ENCODE measurements at regions not wholly inside any gene's neighbourhood (a gene's known extent, or its start where the extent isn't known, plus 50 kb on each side); places are given as distances from the start of the nearest gene placed in this dataset.

DNA sequence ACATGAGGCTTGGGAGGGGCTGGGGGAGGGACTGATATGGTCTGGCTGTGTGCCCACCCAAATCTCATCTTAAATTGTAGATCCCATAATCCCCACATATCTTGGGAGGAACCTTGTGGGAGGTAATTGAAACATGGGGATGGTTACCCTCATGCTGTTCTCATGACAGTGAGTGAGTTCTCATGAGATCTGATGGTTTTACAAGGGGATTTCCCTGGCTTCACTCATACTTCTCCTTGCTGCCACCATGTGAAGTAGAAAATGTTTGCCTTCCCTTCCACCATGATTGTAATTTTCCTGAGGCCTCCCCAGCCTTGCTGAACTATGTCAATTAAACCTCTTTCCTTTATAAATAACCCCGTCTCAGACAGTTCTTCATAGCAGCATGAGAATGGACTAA lies 362.9 kb downstream of the PCNX1 start:
- H3K4me1 ChIP-seq (ENCODE audit: control insufficient read depth, insufficient read depth, low read length) = no peaks in the 10 kb centered on the region
- 0 out of 2 replicates have a peak, but pooled peaks cover 2% of the 10 kb centered on the region for H3K9me1 ChIP-seq (ENCODE audit: insufficient read depth, low read length)
- DNase-seq = no peak
- H2AK5ac ChIP-seq (ENCODE audit: low read depth, low read length) = no peak overlapping the region
- H3K4me2 ChIP-seq (ENCODE audit: low read depth, low read length) = no peak overlapping the region
- no peak overlapping the region for H2BK20ac ChIP-seq (ENCODE audit: low read depth, low read length)
- H3K27me3 ChIP-seq (ENCODE audit: control insufficient read depth, insufficient read depth, low read length) = no peaks in the 10 kb centered on the region
- dilution Hi-C loops (cut with HindIII; ENCODE audit: low sequenced_read_pairs, unreplicated experiment) (no loop called here), intact Hi-C loops (cut with micrococcal nuclease) (no loop called here), in situ Hi-C loops (cut with MboI; ENCODE audit: low sequenced_read_pairs) (no loop called here)
- no CpG with 5 or more reads among the region's 1 CpG for WGBS, 2 experiments (ENCODE audit: extremely low coverage in 2 of 2, insufficient read length in 1 of 2)
- H4K91ac ChIP-seq (ENCODE audit: insufficient read depth, low read depth, low read length) = no peak overlapping the region
- H3K9me3 ChIP-seq (ENCODE audit: control insufficient read depth, insufficient read depth, low read length) = peaks cover 6% of the 10 kb centered on the region
- H3K56ac ChIP-seq (ENCODE audit: extremely low read depth, insufficient read depth, low read length) = no peak overlapping the region
- no peaks in the 10 kb centered on the region for H4K20me1 ChIP-seq (ENCODE audit: insufficient read depth, low read length)
- no peak overlapping the region for H2BK5ac ChIP-seq (ENCODE audit: low read depth, low read length, poor library complexity, severe bottlenecking)
- no peak overlapping the region for H3K27ac ChIP-seq (ENCODE audit: insufficient read depth, low read length)
- no peak overlapping the region for H2BK120ac ChIP-seq (ENCODE audit: low read depth, low read length)
- TF ChIP-seq CHD1 (IDR thresholded peaks at IDR 0.05; ENCODE audit: low read depth, low read length) (no peak), MXI1 (IDR thresholded peaks at IDR 0.05; ENCODE audit: borderline replicate concordance, low read depth, low read length) (no peak), CEBPB (IDR thresholded peaks at IDR 0.05; ENCODE audit: low read depth, low read length) (no peak), MAFK (IDR thresholded peaks at IDR 0.05; ENCODE audit: low read depth, low read length) (no peak), POLR2A (IDR thresholded peaks at IDR 0.05; ENCODE audit: low read depth, low read length) (no peak), FOS (IDR thresholded peaks at IDR 0.05; ENCODE audit: low read depth, low read length) (no peak), SMC3 (IDR thresholded peaks at IDR 0.05; ENCODE audit: low read depth, low read length) (no peak), BHLHE40 (IDR thresholded peaks at IDR 0.05; ENCODE audit: low read depth, low read length) (no peak)
- TF ChIP-seq, protein P1, sequence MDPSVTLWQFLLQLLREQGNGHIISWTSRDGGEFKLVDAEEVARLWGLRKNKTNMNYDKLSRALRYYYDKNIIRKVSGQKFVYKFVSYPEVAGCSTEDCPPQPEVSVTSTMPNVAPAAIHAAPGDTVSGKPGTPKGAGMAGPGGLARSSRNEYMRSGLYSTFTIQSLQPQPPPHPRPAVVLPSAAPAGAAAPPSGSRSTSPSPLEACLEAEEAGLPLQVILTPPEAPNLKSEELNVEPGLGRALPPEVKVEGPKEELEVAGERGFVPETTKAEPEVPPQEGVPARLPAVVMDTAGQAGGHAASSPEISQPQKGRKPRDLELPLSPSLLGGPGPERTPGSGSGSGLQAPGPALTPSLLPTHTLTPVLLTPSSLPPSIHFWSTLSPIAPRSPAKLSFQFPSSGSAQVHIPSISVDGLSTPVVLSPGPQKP (IDR thresholded peaks at IDR 0.05; ENCODE audit: borderline replicate concordance, low read depth, low read length) = no peak
- TF ChIP-seq, protein P2, sequence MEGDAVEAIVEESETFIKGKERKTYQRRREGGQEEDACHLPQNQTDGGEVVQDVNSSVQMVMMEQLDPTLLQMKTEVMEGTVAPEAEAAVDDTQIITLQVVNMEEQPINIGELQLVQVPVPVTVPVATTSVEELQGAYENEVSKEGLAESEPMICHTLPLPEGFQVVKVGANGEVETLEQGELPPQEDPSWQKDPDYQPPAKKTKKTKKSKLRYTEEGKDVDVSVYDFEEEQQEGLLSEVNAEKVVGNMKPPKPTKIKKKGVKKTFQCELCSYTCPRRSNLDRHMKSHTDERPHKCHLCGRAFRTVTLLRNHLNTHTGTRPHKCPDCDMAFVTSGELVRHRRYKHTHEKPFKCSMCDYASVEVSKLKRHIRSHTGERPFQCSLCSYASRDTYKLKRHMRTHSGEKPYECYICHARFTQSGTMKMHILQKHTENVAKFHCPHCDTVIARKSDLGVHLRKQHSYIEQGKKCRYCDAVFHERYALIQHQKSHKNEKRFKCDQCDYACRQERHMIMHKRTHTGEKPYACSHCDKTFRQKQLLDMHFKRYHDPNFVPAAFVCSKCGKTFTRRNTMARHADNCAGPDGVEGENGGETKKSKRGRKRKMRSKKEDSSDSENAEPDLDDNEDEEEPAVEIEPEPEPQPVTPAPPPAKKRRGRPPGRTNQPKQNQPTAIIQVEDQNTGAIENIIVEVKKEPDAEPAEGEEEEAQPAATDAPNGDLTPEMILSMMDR (conservative IDR thresholded peaks at IDR 0.05; ENCODE audit: low read depth, low read length) = no peak
- H2AFZ ChIP-seq (replicated peaks; ENCODE audit: low read length, poor library complexity) = no peak overlapping the region
- H3K36me3 ChIP-seq (ENCODE audit: control insufficient read depth, insufficient read depth, low read length) = no peaks in the 10 kb centered on the region
- no peak overlapping the region for H3K4me3 ChIP-seq (ENCODE audit: insufficient read depth, low read depth, low read length)
- ATAC-seq (ENCODE audit: low read depth) = no peak
- H2AK9ac ChIP-seq (replicated peaks; ENCODE audit: low read depth, low read length, poor library complexity) = no peak overlapping the region
- POLR2A ChIA-PET (ENCODE audit: unreplicated experiment) = no interaction called here
- no TSS peak for BruUV-seq (replicated peaks)
- H3K4ac ChIP-seq (ENCODE audit: low read depth, low read length) = no peak overlapping the region
- H2BK15ac ChIP-seq (ENCODE audit: low read depth, low read length) = no peak overlapping the region
- H4K5ac ChIP-seq (ENCODE audit: low read depth, low read length) = no peak overlapping the region
- no peak overlapping the region for H3K18ac ChIP-seq (ENCODE audit: low read depth, low read length)
- H3K9ac ChIP-seq (ENCODE audit: low read depth, low read length) = no peak overlapping the region
- H3K14ac ChIP-seq (replicated peaks; ENCODE audit: low read depth, low read length) = no peak overlapping the region
- no peak overlapping the region for H4K8ac ChIP-seq (ENCODE audit: low read depth in 2 of 2, low read length in 2 of 2)
- H3K79me1 ChIP-seq (ENCODE audit: low read depth in 1 of 2, low read length in 2 of 2) = no peaks in the 10 kb centered on the region
- no peak overlapping the region for H3K23ac ChIP-seq (ENCODE audit: low read depth, low read length)
- CTCF ChIA-PET = no interaction called here
